ENCODE measurements at regions not wholly inside any gene's neighbourhood (a gene's known extent, or its start where the extent isn't known, plus 50 kb on each side); places are given as distances from the start of the nearest gene placed in this dataset.

GRCh38 chr4:85106166-85106565, 139.7 kb upstream of the WDFY3 start:
- no peak for TF ChIP-seq CTCF (IDR thresholded peaks at IDR 0.05; ENCODE audit: extremely low read depth in 1 of 2, insufficient read depth in 1 of 2, low read depth in 1 of 2, low read length in 2 of 2)
- no peak for TF ChIP-seq POLR2A (IDR thresholded peaks at IDR 0.05; ENCODE audit: low read depth, low read length)
- no peak for TF ChIP-seq EZH2 (IDR thresholded peaks at IDR 0.05; ENCODE audit: borderline replicate concordance, low read depth, low read length, severe bottlenecking)
- TF ChIP-seq POLR2AphosphoS5 (IDR thresholded peaks at IDR 0.05; ENCODE audit: insufficient read depth, low read depth, low read length), result no peak
- TF ChIP-seq MAX (IDR thresholded peaks at IDR 0.05; ENCODE audit: insufficient read depth, insufficient read length), result no peak
- TF ChIP-seq FOS (IDR thresholded peaks at IDR 0.05; ENCODE audit: borderline replicate concordance, insufficient read depth, low read length), result no peak
- TF ChIP-seq MYC (IDR thresholded peaks at IDR 0.05; ENCODE audit: low read depth, low read length), result no peak
- TF ChIP-seq GATA2 (IDR thresholded peaks at IDR 0.05; ENCODE audit: insufficient read depth, insufficient read length, low read depth, low read length), result no peak
